ENCODE measurements at regions not wholly inside any gene's neighbourhood (a gene's known extent, or its start where the extent isn't known, plus 50 kb on each side); places are given as distances from the start of the nearest gene placed in this dataset.
A peak's percentile ranks its signal among the peaks of the same experiment; 100 is the strongest.

GRCh38 chr21:23014021-23014420 lies 2015.8 kb downstream of the NCAM2 start:
- no peaks in the 10 kb centered on the region for H3K4me1 ChIP-seq
- H3K27ac ChIP-seq: no peak overlapping the region
- no peaks in the 10 kb centered on the region for H3K9me3 ChIP-seq
- DNase-seq (no peak), ATAC-seq (no peak)
- no peaks in the 10 kb centered on the region for H3K36me3 ChIP-seq
- TF ChIP-seq CTCF (IDR thresholded peaks at IDR 0.05) (no peak), POLR2A (IDR thresholded peaks at IDR 0.05) (no peak)
- intact Hi-C loops (cut with DNase I): no loop called here
- WGBS (ENCODE audit: insufficient coverage, low coverage, low lambda C conversion rate, missing lambda C conversion rate): 28% methylated on average over 4 of the region's 4 CpGs
- H3K27me3 ChIP-seq: no peaks in the 10 kb centered on the region
- no peak overlapping the region for H3K4me3 ChIP-seq

GRCh38 chr21:23016617-23017016 lies 2018.4 kb downstream of the NCAM2 start:
- WGBS (ENCODE audit: insufficient coverage, low coverage, low lambda C conversion rate, missing lambda C conversion rate): 24% methylated on average over 4 of the region's 4 CpGs
- no peak for DNase-seq
- intact Hi-C loops (cut with DNase I): no loop called here

GRCh38 chr21:23017989-23018388 lies 2019.8 kb downstream of the NCAM2 start:
- Histone ChIP-seq H3K4me3 (no peak overlapping the region), H3K36me3 (no peaks in the 10 kb centered on the region), H3K27ac (no peak overlapping the region), H3K4me1 (no peaks in the 10 kb centered on the region), H3K9me3 (no peaks in the 10 kb centered on the region), H3K27me3 (no peaks in the 10 kb centered on the region)
- ATAC-seq: no peak
- intact Hi-C loops (cut with DNase I): no loop called here
- no peak for TF ChIP-seq POLR2A (IDR thresholded peaks at IDR 0.05)
- TF ChIP-seq CTCF (IDR thresholded peaks at IDR 0.05): no peak
- DNase-seq: no peak

More at GRCh38 chr21:23016617-23017016, 2018.4 kb downstream of the NCAM2 start:
- Histone ChIP-seq H3K4me3 (no peak overlapping the region), H3K27ac (no peak overlapping the region), H3K27me3 (no peaks in the 10 kb centered on the region), H3K9me3 (no peaks in the 10 kb centered on the region), H3K4me1 (no peaks in the 10 kb centered on the region), H3K36me3 (no peaks in the 10 kb centered on the region)
- ATAC-seq: peak in 1 of 4 donors; percentile 35
- no peak for TF ChIP-seq POLR2A (IDR thresholded peaks at IDR 0.05)
- TF ChIP-seq CTCF (IDR thresholded peaks at IDR 0.05): peak in 2 of 4 donors; percentile 21

- Histone ChIP-seq H3K36me3 (no peaks in the 10 kb centered on the region), H3K9me3 (no peaks in the 10 kb centered on the region), H3K4me3 (no peak overlapping the region), H3K27ac (no peak overlapping the region), H3K4me1 (no peaks in the 10 kb centered on the region), H3K27me3 (no peaks in the 10 kb centered on the region)
- DNase-seq (no peak), ATAC-seq (no peak)
- no peak for TF ChIP-seq CTCF (IDR thresholded peaks at IDR 0.05)
- TF ChIP-seq POLR2A (IDR thresholded peaks at IDR 0.05): no peak
- intact Hi-C loops (cut with DNase I): no loop called here
- WGBS (ENCODE audit: insufficient coverage, low coverage, low lambda C conversion rate, missing lambda C conversion rate): 76% methylated on average over 10 of the region's 10 CpGs
Measured at GRCh38 chr21:23020969-23021368, 2022.8 kb downstream of the NCAM2 start.

GRCh38 chr21:23021481-23021880 lies 2023.3 kb downstream of the NCAM2 start:
- Histone ChIP-seq H3K27me3 (no peaks in the 10 kb centered on the region), H3K27ac (no peak overlapping the region), H3K9me3 (no peaks in the 10 kb centered on the region), H3K4me1 (no peaks in the 10 kb centered on the region), H3K36me3 (no peaks in the 10 kb centered on the region), H3K4me3 (no peak overlapping the region)
- intact Hi-C loops (cut with DNase I): no loop called here
- no peak for TF ChIP-seq CTCF (IDR thresholded peaks at IDR 0.05)
- TF ChIP-seq POLR2A (IDR thresholded peaks at IDR 0.05): no peak
- DNase-seq (peak in 1 of 3 donors; percentile 44), ATAC-seq (peak in 1 of 4 donors; percentile 34)
- WGBS (ENCODE audit: insufficient coverage, low coverage, low lambda C conversion rate, missing lambda C conversion rate): 95% methylated on average over 26 of the region's 37 CpGs

Measured in right lobe of liver (tissue), 6 donors.